ENCODE measurements at regions not wholly inside any gene's neighbourhood (a gene's known extent, or its start where the extent isn't known, plus 50 kb on each side); places are given as distances from the start of the nearest gene placed in this dataset.

GRCh38 chr21:20538039-20538658, 460.1 kb upstream of the NCAM2 start:
- Histone ChIP-seq H3K4me1 (no peaks in the 10 kb centered on the region), H3K4me3 (no peak overlapping the region), H3K27ac (no peak overlapping the region), H3K36me3 (no peaks in the 10 kb centered on the region), H3K9me3 (no peaks in the 10 kb centered on the region), H3K27me3 (no peaks in the 10 kb centered on the region)
- no peak for TF ChIP-seq CTCF (IDR thresholded peaks at IDR 0.05)
- no peak for DNase-seq (ENCODE audit: low spot score)

GRCh38 chr21:20545454-20545853, 452.8 kb upstream of the NCAM2 start:
- DNase-seq (ENCODE audit: low spot score): no peak
- no peak overlapping the region for H3K4me3 ChIP-seq
- H3K27ac ChIP-seq: no peak overlapping the region
- no peaks in the 10 kb centered on the region for H3K4me1 ChIP-seq
- no peaks in the 10 kb centered on the region for H3K9me3 ChIP-seq
- no peaks in the 10 kb centered on the region for H3K27me3 ChIP-seq
- TF ChIP-seq CTCF (IDR thresholded peaks at IDR 0.05): no peak
- H3K36me3 ChIP-seq: no peaks in the 10 kb centered on the region

GRCh38 chr21:20551939-20552338, 446.3 kb upstream of the NCAM2 start:
- Histone ChIP-seq H3K36me3 (no peaks in the 10 kb centered on the region), H3K27me3 (no peaks in the 10 kb centered on the region)
- no peak for DNase-seq (ENCODE audit: low spot score)

GRCh38 chr21:20554785-20555184, 443.4 kb upstream of the NCAM2 start:
- no peak for TF ChIP-seq CTCF (IDR thresholded peaks at IDR 0.05)
- H3K27me3 ChIP-seq: no peaks in the 10 kb centered on the region

More at GRCh38 chr21:20551939-20552338, 446.3 kb upstream of the NCAM2 start:
- Histone ChIP-seq H3K4me3 (no peak overlapping the region), H3K4me1 (no peaks in the 10 kb centered on the region), H3K9me3 (no peaks in the 10 kb centered on the region), H3K27ac (no peak overlapping the region)
- TF ChIP-seq CTCF (IDR thresholded peaks at IDR 0.05): no peak

GRCh38 chr21:20570824-20571232, 427.4 kb upstream of the NCAM2 start:
- DNase-seq (ENCODE audit: low spot score): no peak
- TF ChIP-seq CTCF (IDR thresholded peaks at IDR 0.05): no peak

More at GRCh38 chr21:20554785-20555184, 443.4 kb upstream of the NCAM2 start:
- Histone ChIP-seq H3K4me1 (no peaks in the 10 kb centered on the region), H3K4me3 (no peak overlapping the region), H3K9me3 (no peaks in the 10 kb centered on the region), H3K36me3 (no peaks in the 10 kb centered on the region), H3K27ac (no peak overlapping the region)
- no peak for DNase-seq (ENCODE audit: low spot score)

GRCh38 chr21:20572582-20572981, 425.6 kb upstream of the NCAM2 start:
- TF ChIP-seq CTCF (IDR thresholded peaks at IDR 0.05): no peak
- Histone ChIP-seq H3K27ac (no peak overlapping the region), H3K27me3 (no peaks in the 10 kb centered on the region), H3K4me3 (no peak overlapping the region), H3K36me3 (no peaks in the 10 kb centered on the region), H3K9me3 (peaks cover 0 to 3% of the 10 kb centered on the region in 2 donors), H3K4me1 (no peaks in the 10 kb centered on the region)
- DNase-seq (ENCODE audit: low spot score): no peak

More at GRCh38 chr21:20570824-20571232, 427.4 kb upstream of the NCAM2 start:
- Histone ChIP-seq H3K4me3 (no peak overlapping the region), H3K27me3 (no peaks in the 10 kb centered on the region), H3K9me3 (peaks cover 0 to 3% of the 10 kb centered on the region in 2 donors), H3K27ac (no peak overlapping the region), H3K4me1 (no peaks in the 10 kb centered on the region), H3K36me3 (no peaks in the 10 kb centered on the region)

Measured in right atrium auricular region (tissue), 2 donors.